ENCODE measurements at regions not wholly inside any gene's neighbourhood (a gene's known extent, or its start where the extent isn't known, plus 50 kb on each side); places are given as distances from the start of the nearest gene placed in this dataset.

DNA sequence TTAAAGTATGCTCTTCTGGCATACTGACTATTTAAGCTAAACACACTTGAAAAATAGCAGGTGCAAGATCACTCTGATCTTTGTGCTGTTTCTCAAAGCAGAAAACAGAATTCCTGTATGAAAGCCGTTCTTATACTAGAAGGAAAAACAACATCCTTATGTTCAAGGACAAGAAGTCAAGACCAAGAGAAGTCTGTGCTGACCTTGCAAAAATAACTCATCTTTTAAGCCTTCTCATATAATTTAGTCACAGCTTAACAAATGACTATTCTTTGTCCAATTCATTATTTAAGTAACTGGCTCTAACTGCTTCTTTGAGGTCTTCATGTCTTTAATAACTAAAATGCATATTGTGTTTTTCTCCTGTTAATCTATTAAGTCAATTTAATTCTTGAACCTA, 2750.2 kb upstream of the PCDH20 start (continued):
- TF ChIP-seq, protein P1, sequence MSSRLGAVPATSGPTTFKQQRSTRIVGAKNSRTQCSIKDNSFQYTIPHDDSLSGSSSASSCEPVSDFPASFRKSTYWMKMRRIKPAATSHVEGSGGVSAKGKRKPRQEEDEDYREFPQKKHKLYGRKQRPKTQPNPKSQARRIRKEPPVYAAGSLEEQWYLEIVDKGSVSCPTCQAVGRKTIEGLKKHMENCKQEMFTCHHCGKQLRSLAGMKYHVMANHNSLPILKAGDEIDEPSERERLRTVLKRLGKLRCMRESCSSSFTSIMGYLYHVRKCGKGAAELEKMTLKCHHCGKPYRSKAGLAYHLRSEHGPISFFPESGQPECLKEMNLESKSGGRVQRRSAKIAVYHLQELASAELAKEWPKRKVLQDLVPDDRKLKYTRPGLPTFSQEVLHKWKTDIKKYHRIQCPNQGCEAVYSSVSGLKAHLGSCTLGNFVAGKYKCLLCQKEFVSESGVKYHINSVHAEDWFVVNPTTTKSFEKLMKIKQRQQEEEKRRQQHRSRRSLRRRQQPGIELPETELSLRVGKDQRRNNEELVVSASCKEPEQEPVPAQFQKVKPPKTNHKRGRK (CRISPR knock-in tag; IDR thresholded peaks at IDR 0.05; ENCODE audit: borderline replicate concordance): no peak
- TF ChIP-seq SP1 (CRISPR knock-in tag; conservative IDR thresholded peaks at IDR 0.05) (no peak), GTF2I (CRISPR knock-in tag; conservative IDR thresholded peaks at IDR 0.05) (no peak), KAT7 (CRISPR knock-in tag; IDR thresholded peaks at IDR 0.05; ENCODE audit: borderline replicate concordance) (no peak), OVOL2 (CRISPR knock-in tag; IDR thresholded peaks at IDR 0.05; ENCODE audit: borderline replicate concordance) (no peak), FOXJ3 (CRISPR knock-in tag; IDR thresholded peaks at IDR 0.05; ENCODE audit: borderline replicate concordance) (no peak)
- TF ChIP-seq, protein P2, sequence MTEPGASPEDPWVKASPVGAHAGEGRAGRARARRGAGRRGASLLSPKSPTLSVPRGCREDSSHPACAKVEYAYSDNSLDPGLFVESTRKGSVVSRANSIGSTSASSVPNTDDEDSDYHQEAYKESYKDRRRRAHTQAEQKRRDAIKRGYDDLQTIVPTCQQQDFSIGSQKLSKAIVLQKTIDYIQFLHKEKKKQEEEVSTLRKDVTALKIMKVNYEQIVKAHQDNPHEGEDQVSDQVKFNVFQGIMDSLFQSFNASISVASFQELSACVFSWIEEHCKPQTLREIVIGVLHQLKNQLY (CRISPR knock-in tag; IDR thresholded peaks at IDR 0.05): no peak

DNA sequence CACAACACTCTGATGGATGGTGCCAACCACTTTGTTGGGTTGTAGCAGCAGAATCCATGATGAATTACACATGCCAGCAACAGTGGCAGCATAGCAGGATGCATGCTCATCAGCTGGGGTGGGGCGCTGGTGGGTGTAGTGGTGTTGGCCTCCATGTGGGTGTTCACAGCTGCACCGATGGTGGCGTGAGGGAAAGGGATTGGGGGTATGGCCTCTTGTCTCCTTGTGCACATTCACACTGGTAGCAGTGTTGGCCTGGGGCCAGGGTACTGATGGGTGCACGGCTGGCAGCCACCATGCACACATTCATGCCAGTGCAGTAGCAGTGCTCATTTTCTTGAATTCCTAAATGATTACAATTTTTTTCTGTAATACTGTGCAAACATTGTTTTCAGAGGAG, 2748.8 kb upstream of the PCDH20 start:
- Mint-ChIP-seq H3K4me1 (no peaks in the 10 kb centered on the region), H3K9me3 (no peaks in the 10 kb centered on the region), H3K36me3 (no peaks in the 10 kb centered on the region), H3K27me3 (ENCODE audit: low read depth) (no peaks in the 10 kb centered on the region), H3K27ac (no peak overlapping the region), H3K4me3 (no peak overlapping the region)
- ChIA-PET POLR2A (no interaction called here), CTCF (no interaction called here)
- TF ChIP-seq MXD4 (CRISPR knock-in tag; IDR thresholded peaks at IDR 0.05; ENCODE audit: borderline replicate concordance) (no peak), TCF7 (CRISPR knock-in tag; IDR thresholded peaks at IDR 0.05; ENCODE audit: low read depth) (no peak), NFATC4 (CRISPR knock-in tag; IDR thresholded peaks at IDR 0.05) (no peak), PRRX2 (CRISPR knock-in tag; IDR thresholded peaks at IDR 0.05) (no peak), ZNF121 (CRISPR knock-in tag; IDR thresholded peaks at IDR 0.05) (no peak), CREM (CRISPR knock-in tag; IDR thresholded peaks at IDR 0.05) (no peak), RELA (CRISPR knock-in tag; IDR thresholded peaks at IDR 0.05; ENCODE audit: borderline replicate concordance) (no peak), ZNF423 (CRISPR knock-in tag; IDR thresholded peaks at IDR 0.05) (no peak)
- TF ChIP-seq, protein P3, sequence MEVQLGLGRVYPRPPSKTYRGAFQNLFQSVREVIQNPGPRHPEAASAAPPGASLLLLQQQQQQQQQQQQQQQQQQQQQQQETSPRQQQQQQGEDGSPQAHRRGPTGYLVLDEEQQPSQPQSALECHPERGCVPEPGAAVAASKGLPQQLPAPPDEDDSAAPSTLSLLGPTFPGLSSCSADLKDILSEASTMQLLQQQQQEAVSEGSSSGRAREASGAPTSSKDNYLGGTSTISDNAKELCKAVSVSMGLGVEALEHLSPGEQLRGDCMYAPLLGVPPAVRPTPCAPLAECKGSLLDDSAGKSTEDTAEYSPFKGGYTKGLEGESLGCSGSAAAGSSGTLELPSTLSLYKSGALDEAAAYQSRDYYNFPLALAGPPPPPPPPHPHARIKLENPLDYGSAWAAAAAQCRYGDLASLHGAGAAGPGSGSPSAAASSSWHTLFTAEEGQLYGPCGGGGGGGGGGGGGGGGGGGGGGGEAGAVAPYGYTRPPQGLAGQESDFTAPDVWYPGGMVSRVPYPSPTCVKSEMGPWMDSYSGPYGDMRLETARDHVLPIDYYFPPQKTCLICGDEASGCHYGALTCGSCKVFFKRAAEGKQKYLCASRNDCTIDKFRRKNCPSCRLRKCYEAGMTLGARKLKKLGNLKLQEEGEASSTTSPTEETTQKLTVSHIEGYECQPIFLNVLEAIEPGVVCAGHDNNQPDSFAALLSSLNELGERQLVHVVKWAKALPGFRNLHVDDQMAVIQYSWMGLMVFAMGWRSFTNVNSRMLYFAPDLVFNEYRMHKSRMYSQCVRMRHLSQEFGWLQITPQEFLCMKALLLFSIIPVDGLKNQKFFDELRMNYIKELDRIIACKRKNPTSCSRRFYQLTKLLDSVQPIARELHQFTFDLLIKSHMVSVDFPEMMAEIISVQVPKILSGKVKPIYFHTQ (CRISPR knock-in tag; IDR thresholded peaks at IDR 0.05): no peak
- ATAC-seq (no peak), DNase-seq (ENCODE audit: low spot score) (no peak)

DNA sequence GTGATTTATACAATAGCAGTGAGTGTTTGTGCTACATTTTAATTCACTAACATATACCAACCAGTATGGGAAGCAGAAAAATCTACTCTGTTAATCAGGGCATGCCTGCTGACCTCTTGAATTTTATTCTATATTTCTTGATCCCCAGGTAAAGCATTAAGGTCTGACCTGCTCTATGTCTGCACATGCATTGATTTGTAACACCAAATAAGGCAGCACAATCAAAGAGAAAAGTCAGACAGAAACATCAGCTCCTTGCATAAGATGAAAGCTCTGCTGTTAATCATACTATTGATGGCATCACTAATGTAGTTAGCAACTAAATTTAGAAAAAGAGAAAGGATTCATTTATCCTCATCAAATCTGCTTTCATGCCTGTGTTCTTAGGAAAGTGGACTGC, 2744.8 kb upstream of the PCDH20 start:
- ATAC-seq (no peak), DNase-seq (ENCODE audit: low spot score) (no peak)
- Mint-ChIP-seq H3K9me3 (no peaks in the 10 kb centered on the region), H3K4me1 (peaks cover 4% of the 10 kb centered on the region; the same call in 1 of the 2 replicates), H3K4me3 (no peak overlapping the region), H3K36me3 (no peaks in the 10 kb centered on the region), H3K27me3 (ENCODE audit: low read depth) (no peaks in the 10 kb centered on the region), H3K27ac (no peak overlapping the region)
- CTCF ChIA-PET: no interaction called here
- no peak for TF ChIP-seq ZNF416 (CRISPR knock-in tag; IDR thresholded peaks at IDR 0.05)
- no peak for TF ChIP-seq FOXK1 (CRISPR knock-in tag; IDR thresholded peaks at IDR 0.05)
- TF ChIP-seq ELF4 (CRISPR knock-in tag; IDR thresholded peaks at IDR 0.05; ENCODE audit: low read depth): no peak
- TF ChIP-seq ZBTB21 (CRISPR knock-in tag; IDR thresholded peaks at IDR 0.05; ENCODE audit: borderline replicate concordance): no peak
- TF ChIP-seq, protein P4, sequence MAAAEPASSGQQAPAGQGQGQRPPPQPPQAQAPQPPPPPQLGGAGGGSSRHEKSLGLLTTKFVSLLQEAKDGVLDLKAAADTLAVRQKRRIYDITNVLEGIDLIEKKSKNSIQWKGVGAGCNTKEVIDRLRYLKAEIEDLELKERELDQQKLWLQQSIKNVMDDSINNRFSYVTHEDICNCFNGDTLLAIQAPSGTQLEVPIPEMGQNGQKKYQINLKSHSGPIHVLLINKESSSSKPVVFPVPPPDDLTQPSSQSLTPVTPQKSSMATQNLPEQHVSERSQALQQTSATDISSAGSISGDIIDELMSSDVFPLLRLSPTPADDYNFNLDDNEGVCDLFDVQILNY (CRISPR knock-in tag; IDR thresholded peaks at IDR 0.05): no peak
- no peak for TF ChIP-seq CREB1 (CRISPR knock-in tag; IDR thresholded peaks at IDR 0.05)
- no peak for TF ChIP-seq KAT7 (CRISPR knock-in tag; IDR thresholded peaks at IDR 0.05; ENCODE audit: borderline replicate concordance)
- POLR2A ChIA-PET: no interaction called here
